ENCODE measurements at regions not wholly inside any gene's neighbourhood (a gene's known extent, or its start where the extent isn't known, plus 50 kb on each side); places are given as distances from the start of the nearest gene placed in this dataset.

- TF ChIP-seq NFRKB (IDR thresholded peaks at IDR 0.05): no peak
- TF ChIP-seq SUZ12 (IDR thresholded peaks at IDR 0.05): no peak
- TF ChIP-seq FOXA1 (IDR thresholded peaks at IDR 0.05): no peak
- no peak for TF ChIP-seq FOXM1 (IDR thresholded peaks at IDR 0.05; ENCODE audit: borderline replicate concordance)
- TF ChIP-seq FOXK2 (IDR thresholded peaks at IDR 0.05): no peak
- no peak for TF ChIP-seq SP1 (IDR thresholded peaks at IDR 0.05)
- no peak for TF ChIP-seq BHLHE40 (IDR thresholded peaks at IDR 0.05; ENCODE audit: borderline replicate concordance)
- TF ChIP-seq ELF4 (IDR thresholded peaks at IDR 0.05): no peak
- TF ChIP-seq TARDBP (IDR thresholded peaks at IDR 0.05): no peak
- TF ChIP-seq L3MBTL2 (conservative IDR thresholded peaks at IDR 0.05): no peak
- TF ChIP-seq ZNF384 (IDR thresholded peaks at IDR 0.05): no peak
- TF ChIP-seq CTBP1 (IDR thresholded peaks at IDR 0.05; ENCODE audit: borderline replicate concordance): no peak
- no peak for TF ChIP-seq ARNT (IDR thresholded peaks at IDR 0.05)
- no peak for TF ChIP-seq PKNOX1 (IDR thresholded peaks at IDR 0.05)
Observed at GRCh38 chr2:21288299-21288698, 164.5 kb downstream of the TDRD15 start.
